Left lobe of liver (tissue), 2 donors: ENCODE measurements at regions not wholly inside any gene's neighbourhood (a gene's known extent, or its start where the extent isn't known, plus 50 kb on each side); places are given as distances from the start of the nearest gene placed in this dataset.
"Not testable (repeated sequence)": the region's sequence is repeated elsewhere in the genome, so short reads cannot be mapped to it uniquely, and the experiment has no call there.

Source experiments
- ATAC-seq: fragments of 200-7000 bp; cut with Tn5 transposase; one replicate; pipeline ENCODE4 v1.9.1; 2020; ENCODE audit warnings: mild to moderate bottlenecking, moderate library complexity
- DNase-seq: peaks from one replicate; pipeline ENCODE4 v3.0.0-alpha.2; 2020; ENCODE audit warnings: low spot score
- donor health status: DM: no; HTN: no; CAD: no; lungs with moderate emphysema.
- donor health status: DM: no; HTN: yes; CAD: no.

DNA sequence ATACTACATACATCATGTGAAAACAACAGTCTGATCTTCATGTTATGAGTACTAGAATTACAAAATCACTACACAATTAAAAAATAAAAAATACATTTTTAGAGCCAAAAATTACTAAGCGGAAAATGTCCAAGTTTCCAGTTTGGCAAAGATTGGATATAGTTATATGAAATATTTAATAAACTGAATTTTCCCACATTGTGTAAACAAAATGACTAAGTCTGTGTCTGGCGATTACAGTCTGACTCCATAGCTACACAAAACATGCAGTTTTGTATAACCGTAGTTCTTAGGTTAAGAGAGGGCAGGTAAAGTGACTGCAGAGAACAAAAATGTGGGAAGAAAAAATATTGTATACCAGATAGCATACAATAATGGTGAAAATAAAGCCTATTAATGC, 59.2 kb upstream of the TMEM47 start:
- DNase-seq: no peak
- no peak for ATAC-seq

DNA sequence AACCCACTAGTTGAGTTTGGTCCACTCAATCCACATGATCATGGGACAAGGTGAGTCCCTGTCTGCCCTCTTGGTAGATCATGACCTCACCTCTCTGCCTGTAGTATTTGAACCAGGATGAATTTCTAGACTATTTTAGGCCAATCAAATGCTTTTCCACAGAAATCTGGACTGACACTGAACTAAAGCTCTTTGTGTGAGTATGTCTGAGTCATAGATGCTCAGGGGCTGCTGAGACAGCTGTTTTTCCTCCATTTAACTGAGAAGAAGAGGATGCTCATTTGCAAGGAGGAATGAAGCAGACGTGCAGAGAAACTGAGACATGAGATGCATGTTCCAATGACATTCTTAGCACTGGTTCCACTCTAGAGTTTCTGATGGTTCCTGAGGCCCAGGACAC, 77.3 kb upstream of the TMEM47 start:
- ATAC-seq: no peak
- DNase-seq: no peak

DNA sequence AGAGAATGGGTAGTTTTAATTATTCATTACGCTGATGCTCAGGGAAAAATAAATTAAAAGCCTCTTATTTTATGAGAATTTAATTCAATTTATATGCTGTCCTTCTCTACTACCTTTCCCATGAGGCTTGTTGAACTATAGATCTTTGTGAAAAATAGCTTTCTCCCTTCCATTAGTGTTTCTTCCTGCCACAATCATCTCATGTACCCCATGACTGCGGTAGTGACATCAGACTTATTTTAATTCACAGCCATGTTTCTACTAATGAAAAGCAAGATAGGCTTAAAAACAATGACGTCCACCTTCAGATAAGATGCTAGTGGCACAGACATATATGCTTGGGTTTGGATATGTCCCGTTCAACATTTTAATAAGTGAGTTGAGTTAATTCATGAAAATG, 87.4 kb upstream of the TMEM47 start:
- ATAC-seq (no peak), DNase-seq (no peak)

DNA sequence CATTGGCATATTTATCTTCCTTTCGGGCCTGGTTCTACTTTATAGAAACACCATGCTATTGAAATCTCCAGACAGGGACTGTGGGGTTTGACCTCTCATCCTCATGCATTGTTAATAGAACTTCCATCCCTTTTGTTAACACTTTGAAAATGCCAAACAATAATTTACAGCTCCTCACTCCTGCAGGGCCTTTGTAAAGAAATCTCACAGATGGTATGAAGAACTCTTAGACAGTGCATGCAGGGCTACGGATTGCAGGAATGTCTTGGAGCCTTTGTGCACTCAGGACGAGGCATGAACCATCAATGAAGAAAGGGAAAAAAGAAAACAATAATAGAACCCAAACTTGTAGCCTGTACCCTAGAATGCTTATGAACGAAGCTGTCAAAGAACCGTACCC, 92.8 kb upstream of the TMEM47 start:
- ATAC-seq (no peak), DNase-seq (no peak)

DNA sequence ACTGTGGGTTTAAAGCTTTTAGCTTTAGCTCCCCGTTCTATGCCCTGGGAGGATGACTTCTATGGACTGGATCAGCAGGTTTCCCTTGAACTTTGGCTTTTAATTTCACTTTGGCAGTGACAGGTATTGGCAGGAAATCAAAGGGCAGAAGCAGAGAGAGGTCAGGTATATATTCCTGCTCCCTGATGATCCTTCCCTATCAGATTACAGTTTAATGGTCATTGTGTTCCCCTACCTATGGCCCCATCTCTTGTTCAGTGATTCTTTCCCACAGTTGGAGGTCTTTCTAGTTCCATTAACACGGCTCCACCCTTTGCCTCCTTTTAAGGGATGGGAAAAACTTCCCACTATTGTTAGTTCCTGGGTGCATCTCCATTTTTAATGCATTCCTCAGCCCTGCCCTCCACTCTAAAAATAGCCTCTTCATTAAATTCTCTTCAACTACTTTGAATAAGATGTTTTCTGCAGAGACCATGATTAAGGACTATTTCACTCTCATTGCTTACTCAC, 107.8 kb upstream of the TMEM47 start:
- ATAC-seq (peak; percentile 69), DNase-seq (no peak)

DNA sequence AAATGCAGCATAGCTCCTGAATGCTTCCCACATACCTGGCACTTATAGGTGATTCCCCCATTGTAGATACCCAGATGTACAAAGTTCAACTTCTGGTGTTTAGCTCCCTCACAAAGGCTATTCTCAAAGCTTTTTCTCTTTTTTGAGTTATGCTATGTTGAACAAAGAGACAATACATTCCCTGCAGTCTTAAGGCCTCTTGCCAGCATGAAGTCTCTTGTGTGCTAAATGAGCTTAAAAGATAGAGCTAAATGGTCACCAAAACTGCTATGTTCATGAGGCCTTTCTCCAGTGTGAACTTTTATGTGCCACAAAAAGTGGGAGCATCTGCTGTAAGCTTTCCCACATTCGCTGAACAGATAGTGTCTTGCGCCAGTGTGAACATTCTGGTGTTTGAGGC, 111.2 kb upstream of the TMEM47 start:
- ATAC-seq (no peak), DNase-seq (no peak)

DNA sequence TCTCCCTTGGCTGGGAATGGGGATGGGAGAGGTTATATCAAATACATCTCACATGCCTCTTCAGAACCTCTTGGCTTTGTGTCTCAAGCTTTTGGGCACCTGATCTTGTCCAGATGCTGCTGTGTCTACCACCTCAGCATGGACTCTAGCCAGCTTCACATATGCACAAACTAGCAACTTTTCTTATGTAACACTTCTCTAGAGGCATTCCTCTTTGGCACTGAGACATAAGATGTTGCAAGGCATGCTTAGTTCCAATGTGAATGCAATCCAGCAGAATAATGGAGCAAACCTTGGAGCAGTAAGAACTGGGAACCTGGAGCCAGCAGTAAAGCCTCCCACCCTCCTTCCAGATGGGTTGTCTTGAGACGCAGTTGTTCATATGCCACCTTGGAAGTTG, 113.4 kb upstream of the TMEM47 start:
- no peak for DNase-seq
- no peak for ATAC-seq

DNA sequence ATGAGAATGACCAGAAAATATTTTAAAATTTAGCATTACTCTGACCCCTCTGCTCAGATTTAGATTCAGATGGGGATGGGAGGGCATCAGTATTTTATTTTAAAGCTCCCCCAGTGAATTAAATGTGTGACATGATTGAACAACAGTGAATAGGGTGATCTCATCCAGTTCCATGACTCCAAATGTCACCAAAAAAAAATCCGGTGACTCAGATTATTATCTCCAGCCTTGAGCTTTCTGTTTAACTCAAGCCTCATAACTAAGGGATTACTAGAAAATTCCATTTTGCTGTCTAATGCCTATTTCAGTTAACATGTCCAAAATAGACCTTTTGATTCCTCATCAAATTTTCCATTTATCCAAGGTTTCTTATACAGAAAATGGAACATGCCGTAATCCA, 121.8 kb upstream of the TMEM47 start:
- no peak for DNase-seq
- no peak for ATAC-seq

DNA sequence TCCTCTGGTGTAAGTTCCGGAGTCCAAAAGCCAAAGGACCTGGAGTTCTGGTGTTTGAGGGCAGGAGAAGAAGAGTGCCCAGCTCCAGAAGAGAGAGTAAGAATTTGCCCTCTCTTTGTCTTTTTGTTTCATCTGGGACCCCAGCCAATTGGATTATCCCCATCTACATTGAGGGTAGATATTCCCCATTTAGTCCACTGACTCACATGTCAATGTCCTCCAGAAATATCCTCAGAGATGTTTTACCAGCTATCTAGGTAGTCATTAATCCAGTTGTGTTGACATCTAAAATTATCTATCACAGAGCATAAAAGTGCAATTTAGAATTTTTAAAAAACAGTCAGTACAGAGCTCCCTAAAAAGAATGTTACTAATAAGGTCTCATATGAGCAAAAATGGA, 132.9 kb upstream of the TMEM47 start:
- DNase-seq (no peak), ATAC-seq (no peak)

DNA sequence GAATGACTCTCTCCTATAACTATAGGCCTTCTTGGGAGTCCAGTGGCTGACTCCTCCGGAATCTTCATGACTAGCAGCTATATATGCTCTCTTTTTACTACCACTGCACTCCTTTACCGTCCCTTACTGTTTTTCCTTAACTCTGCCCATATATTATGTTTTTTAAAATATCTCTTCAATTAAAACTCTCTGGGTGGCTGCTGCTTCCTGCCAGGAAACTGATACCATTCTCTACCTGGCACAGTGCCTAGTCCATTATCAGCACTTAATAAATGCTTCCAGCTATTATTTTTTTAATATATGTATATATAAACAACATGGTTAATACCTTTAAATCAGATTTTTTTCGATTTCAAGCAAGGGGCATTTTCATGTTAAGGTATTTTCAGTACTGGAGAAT, 136.6 kb upstream of the FAM47B start:
- ATAC-seq (no peak), DNase-seq (no peak)

DNA sequence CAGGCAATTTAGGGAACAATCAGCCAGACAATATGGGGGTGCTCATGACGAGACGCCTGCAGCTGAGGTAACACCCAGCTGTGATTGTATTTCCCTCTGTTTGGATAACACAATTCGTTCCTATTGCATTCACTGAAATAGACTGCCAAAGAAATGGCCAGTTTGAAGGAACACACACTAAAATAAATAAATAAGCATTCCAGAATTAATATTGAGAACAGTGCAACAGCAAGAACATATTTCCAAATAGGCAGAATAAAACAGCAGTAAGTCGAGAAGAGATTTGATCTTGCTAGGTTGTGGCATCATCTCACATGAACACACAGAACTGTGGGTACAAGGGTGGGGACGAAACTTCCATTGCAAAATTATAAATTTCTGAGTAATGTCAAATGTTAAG, 133.5 kb upstream of the FAM47B start:
- no peak for ATAC-seq
- no peak for DNase-seq

DNA sequence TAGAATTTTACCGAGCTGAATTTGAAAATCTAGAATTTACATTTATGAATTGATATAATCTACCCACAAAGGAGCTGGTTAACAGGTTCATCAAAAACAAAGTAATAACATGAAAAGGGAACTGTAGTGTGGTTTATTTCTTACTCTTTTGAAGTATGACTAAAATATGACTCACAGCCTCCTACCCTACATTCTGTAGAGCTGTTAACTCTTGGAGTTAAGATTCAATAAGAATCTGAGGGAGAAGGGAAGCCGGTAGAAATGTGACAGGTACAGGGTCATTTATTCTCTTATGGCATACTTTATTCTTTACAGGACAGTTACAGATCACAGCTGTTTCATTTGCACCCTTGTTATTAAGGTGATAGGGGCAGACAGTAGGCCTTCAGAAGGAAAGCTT, 132.2 kb upstream of the FAM47B start:
- no peak for ATAC-seq

DNA sequence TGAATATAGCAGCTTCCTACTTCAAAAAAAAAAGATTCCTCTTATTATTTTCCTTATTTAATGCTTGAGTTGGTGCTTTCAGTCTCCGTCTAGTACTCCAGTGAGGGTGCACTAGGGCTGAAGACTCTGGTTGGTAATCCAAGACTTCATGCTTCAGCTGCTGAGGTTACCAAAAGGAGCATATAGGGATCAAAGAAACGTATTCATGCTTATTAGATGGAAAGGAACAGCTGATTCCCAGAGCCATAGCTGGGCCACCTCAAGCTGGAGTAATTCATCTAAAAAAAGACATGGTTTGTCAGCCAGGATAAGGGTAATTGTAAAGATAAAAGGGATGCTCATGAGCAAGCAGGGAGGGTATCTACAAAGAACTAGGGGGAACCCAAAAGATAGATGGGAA, 131.7 kb upstream of the FAM47B start:
- no peak for ATAC-seq
- DNase-seq: no peak

More for the DNA sequence above, 132.2 kb upstream of the FAM47B start:
- no peak for DNase-seq

DNA sequence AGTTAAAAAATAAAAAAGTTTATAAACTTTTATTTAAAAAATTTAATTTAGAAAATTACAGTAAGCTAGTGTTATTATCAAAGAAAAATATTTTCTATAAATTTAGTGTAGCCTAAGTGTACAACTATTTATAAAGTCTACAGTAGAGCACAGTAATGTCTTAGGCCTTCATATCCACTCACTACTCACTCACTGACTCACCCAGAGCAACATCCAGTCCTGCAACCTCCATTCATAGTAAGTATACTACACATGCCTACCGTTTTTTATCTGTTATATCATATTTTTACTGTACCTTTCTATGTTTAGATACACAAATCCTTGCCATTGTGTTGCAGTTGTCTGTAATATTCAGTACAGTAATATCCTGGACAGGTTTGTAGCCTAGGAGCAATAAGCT, 129.0 kb upstream of the FAM47B start:
- no peak for ATAC-seq

DNA sequence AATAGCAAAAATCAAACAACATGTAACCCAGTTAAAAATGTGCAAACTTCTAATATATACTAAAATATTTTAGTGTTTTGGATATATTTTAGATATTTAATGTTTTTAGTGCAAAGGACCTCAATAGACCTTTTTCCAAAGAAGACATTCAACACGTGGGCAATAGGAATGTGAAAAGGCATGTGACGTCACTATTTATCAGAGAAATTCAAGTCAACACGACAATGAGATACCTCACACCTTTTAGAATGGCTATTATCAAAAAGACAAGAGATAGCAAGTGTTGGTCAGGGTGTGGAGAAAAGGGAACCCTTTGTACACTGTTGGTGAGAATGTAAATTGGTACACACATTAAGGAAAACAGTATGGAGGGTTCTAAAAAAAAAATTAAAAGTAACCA, 115.6 kb upstream of the FAM47B start:
- ATAC-seq (no peak), DNase-seq (no peak)

More for the DNA sequence above, 129.0 kb upstream of the FAM47B start:
- no peak for DNase-seq

DNA sequence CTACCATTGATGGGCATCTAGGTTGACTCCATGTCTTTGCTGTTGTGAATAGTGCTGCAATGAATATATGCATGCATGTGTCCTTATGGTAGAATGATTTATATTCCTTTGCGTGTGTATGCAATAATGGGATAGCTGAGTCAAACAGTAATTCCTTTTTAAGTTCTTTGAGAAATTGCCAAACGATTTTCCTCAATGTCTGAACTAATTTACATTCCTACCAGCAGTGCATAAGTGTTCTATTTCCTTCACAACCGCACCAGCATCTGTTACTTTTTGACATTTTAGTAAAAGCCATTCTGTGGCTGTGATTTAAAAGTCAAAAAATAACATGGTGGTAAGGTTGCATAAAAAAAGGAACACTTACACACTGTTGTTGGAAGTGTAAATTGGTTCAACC, 103.1 kb upstream of the FAM47B start:
- no peak for DNase-seq

DNA sequence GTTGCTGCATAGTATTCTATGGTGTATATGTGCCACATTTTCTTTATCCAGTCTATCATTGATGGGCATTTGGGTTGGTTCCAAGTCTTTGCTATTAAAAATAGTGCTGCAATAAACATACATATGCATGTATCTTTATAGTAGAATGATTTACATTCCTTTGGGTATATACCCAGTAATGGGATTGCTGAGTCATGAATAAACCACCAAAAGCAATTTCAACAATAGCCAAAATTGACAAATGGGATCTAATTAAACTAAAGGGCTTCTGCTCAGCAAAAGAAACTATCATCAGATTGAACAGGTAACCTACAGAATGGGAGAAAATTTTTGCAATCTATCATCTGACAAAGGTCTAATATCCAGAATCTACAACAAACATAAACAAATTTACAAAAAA, 101.4 kb upstream of the FAM47B start:
- not testable (repeated sequence) for ATAC-seq, DNase-seq

More for the DNA sequence above, 103.1 kb upstream of the FAM47B start:
- no peak for ATAC-seq

DNA sequence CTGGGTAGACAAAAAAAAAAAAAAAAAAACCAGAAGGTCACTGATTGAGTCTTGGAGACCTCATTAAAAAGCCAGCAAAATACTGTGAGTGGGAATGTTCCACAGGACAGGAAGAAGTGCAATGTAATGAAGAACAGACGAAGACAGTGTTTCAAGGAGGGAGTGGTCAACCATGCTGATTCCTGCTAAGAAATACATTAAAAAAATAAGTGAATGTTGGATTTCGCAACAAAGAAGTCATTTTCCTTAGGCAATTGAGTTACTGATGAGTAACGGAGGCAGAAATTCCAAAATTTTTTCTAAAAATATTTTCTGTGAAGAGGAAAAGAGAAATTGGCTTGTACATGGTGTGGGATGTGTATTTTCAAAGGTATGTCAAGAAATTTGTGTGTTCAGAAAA, 94.3 kb upstream of the FAM47B start:
- no peak for ATAC-seq
- no peak for DNase-seq

DNA sequence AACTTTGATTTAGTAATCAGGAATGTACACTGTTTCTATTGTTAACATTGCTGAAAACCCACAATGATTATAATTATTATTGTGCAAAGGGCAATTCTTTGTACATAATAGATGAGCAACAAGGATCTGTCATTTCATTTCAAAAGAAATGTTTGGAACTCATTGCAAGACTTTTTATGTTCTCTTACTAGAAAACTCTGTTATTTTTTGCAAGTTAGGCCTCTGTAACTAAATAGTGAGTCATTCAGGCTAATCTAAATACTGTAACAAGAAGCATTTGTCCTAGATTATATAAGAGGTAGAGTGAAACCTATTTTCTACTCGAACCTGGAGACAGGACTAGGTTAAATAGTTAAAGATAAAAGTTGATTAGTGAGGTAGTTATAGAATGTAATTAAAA, 93.2 kb upstream of the FAM47B start:
- ATAC-seq: no peak
- DNase-seq: no peak

DNA sequence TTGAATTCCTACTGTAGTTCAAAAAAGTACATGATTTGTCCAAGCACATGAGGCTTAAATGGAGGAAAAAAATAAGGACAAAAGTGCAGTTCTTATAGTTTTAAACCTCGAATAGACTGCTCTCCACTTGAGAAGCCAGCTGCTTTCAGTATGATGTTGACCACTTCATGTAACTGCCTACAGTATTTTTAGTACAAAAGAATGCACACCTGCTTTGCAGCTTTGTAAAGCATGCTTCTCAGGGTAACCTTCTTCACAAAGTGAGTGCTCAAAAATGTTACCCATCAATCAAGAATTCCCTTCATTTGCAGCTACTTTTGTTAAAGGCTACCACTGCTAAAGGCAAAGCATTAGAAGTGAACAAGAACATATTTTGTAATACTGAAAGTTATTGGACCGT, 83.4 kb upstream of the FAM47B start:
- ATAC-seq (no peak), DNase-seq (no peak)

DNA sequence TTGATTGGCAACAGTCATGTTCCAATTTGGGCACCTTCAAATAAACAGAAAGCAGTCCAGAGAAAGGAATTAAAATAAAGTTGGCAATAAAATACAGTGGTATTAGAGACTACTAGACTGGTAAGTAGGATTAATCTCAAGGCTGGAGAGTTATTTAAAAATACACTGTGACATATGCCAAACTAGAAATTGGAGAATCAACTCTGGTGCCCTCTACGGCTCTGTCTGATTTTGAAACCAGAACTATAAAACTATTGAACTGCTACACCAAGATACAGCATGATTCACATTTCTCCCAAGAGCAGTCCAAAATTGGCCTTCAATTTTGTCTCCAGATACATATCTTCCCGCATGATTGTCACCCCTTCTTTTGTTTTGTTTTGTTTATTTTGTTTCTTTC, 78.7 kb upstream of the FAM47B start:
- ATAC-seq: no peak
- DNase-seq: no peak

DNA sequence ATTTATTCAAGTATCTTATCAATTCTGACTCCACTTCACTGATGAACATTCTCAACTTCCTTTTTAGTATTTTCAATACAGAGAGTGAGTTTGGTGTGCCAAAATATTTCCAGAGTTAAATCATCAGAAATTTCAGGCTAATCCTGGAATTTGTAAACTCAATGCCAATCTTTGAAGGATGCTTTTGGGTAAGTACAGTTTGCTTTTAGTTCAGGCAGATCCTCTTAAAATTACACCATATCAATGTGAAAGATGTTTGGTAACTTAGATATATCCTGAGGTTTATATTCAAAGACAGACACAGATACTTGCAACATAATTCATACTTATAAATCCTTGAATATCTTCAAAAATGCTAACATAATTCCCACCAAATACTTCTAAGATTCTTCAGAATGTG, 76.0 kb upstream of the FAM47B start:
- DNase-seq: no peak
- ATAC-seq: no peak

DNA sequence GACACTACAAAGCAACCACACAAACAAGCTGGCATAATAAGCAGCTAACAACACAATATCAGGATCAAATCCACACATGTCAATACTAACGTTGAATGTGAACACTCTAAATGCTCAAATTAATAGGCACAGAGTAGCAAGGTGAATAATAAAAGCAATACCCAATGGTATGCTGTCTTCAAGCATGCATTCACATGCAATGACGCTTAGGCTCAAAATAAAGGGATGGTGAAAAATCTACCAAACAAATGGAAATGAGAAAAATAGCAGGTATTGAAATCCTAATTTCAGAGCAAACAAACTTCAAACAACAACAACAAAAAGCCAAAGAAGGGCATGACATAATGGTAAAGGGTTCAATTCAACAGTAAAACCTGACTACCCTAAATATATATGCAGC, 74.0 kb upstream of the FAM47B start:
- ATAC-seq: no peak

More for the DNA sequence above, 74.0 kb upstream of the FAM47B start:
- no peak for DNase-seq
